WTC11 (cell line): ENCODE measurements at regions not wholly inside any gene's neighbourhood (a gene's known extent, or its start where the extent isn't known, plus 50 kb on each side); places are given as distances from the start of the nearest gene placed in this dataset.

ENCODE experiments used
- ATAC-seq: fragments of 200-7000 bp; cut with Tn5 transposase; 2 replicates; pipeline ENCODE4 v1.10.0; 2021; ENCODE audit warnings: mild to moderate bottlenecking, moderate library complexity
- CTCF ChIA-PET: fragments of 300-600 bp; sonication (Branson Sonifier 250); formaldehyde crosslinking; loops from one replicate; lab custom pipeline; 2021; ENCODE audit warnings: antibody characterized with exemption; lab: Charles Lee
- POLR2A ChIA-PET: fragments of 350-600 bp; sonication (Branson Sonifier 250); formaldehyde crosslinking; loops from one replicate; lab custom pipeline; 2021; ENCODE audit warnings: antibody characterized with exemption; lab: Charles Lee
- DNase-seq: peaks from one replicate; pipeline ENCODE4 v3.0.0; 2021; ENCODE audit warnings: low spot score
- H3K27ac Mint-ChIP-seq: 2 replicates; pipeline ENCODE4 v1.8.0; 2021; ENCODE audit warnings: mixed read lengths
- H3K27me3 Mint-ChIP-seq: 2 replicates; pipeline ENCODE4 v1.8.0; 2021; ENCODE audit warnings: low read depth, mild to moderate bottlenecking, moderate library complexity, mixed read lengths
- H3K36me3 Mint-ChIP-seq: 2 replicates; pipeline ENCODE4 v1.8.0; 2021; ENCODE audit warnings: mixed read lengths
- H3K4me1 Mint-ChIP-seq: 2 replicates; pipeline ENCODE4 v1.8.0; 2022; ENCODE audit warnings: mixed read lengths
- H3K4me3 Mint-ChIP-seq: 2 replicates; pipeline ENCODE4 v1.8.0; 2021; ENCODE audit warnings: mild to moderate bottlenecking, moderate library complexity, mixed read lengths
- H3K9me3 Mint-ChIP-seq: 2 replicates; pipeline ENCODE4 v1.8.0; 2021; ENCODE audit warnings: mixed read lengths
- ATF1 ChIP-seq: sonication (generic); formaldehyde crosslinking; IDR thresholded peaks from 2 replicates; pipeline ENCODE4 v1.8.1; 2023; ENCODE audit warnings: mild to moderate bottlenecking, moderate library complexity, missing genetic modification reagents
- ATF3 ChIP-seq: sonication (generic); formaldehyde crosslinking; conservative IDR thresholded peaks from 2 replicates; pipeline ENCODE4 v1.8.1; 2022; ENCODE audit warnings: mild to moderate bottlenecking, missing genetic modification reagents
- CREM ChIP-seq: sonication (generic); formaldehyde crosslinking; IDR thresholded peaks from 2 replicates; pipeline ENCODE4 v1.8.1; 2022; ENCODE audit warnings: mild to moderate bottlenecking, missing genetic modification reagents, moderate library complexity
- FOXP1 ChIP-seq: sonication (generic); formaldehyde crosslinking; IDR thresholded peaks from 2 replicates; pipeline ENCODE4 v1.8.0; 2022; ENCODE audit warnings: missing genetic modification reagents, mild to moderate bottlenecking, moderate library complexity, borderline replicate concordance
- GABPB1 ChIP-seq: sonication (generic); formaldehyde crosslinking; IDR thresholded peaks from 2 replicates; pipeline ENCODE4 v1.8.1; 2023; ENCODE audit warnings: mild to moderate bottlenecking, missing genetic modification reagents
- JAZF1 ChIP-seq: fragments of 250-450 bp; sonication (Bioruptor Pico); IDR thresholded peaks from 2 replicates; pipeline ENCODE4 v1.9.0; 2021; ENCODE audit warnings: moderate library complexity, mild to moderate bottlenecking, inconsistent platforms
- NFYB ChIP-seq: sonication (generic); formaldehyde crosslinking; conservative IDR thresholded peaks from 2 replicates; pipeline ENCODE4 v1.8.0; 2022; ENCODE audit warnings: low read depth, missing genetic modification reagents
- NR2C2 ChIP-seq: sonication (generic); formaldehyde crosslinking; IDR thresholded peaks from 2 replicates; pipeline ENCODE4 v1.8.0; 2022; ENCODE audit warnings: mild to moderate bottlenecking, missing genetic modification reagents
- PREB ChIP-seq: sonication (generic); formaldehyde crosslinking; IDR thresholded peaks from 2 replicates; pipeline ENCODE4 v1.8.1; 2022; ENCODE audit warnings: mild to moderate bottlenecking, missing genetic modification reagents, moderate library complexity, borderline replicate concordance
- PRRX2 ChIP-seq: fragments of 250-450 bp; sonication (Bioruptor Pico); IDR thresholded peaks from 2 replicates; pipeline ENCODE4 v1.8.0; 2021; ENCODE audit warnings: mild to moderate bottlenecking
- SMAD3 ChIP-seq: sonication (generic); formaldehyde crosslinking; IDR thresholded peaks from 2 replicates; pipeline ENCODE4 v1.8.0; 2022; ENCODE audit warnings: missing genetic modification reagents, mild to moderate bottlenecking, borderline replicate concordance
- SOX15 ChIP-seq: fragments of 250-450 bp; sonication (Bioruptor Pico); IDR thresholded peaks from 2 replicates; pipeline ENCODE4 v1.9.0; 2021; ENCODE audit warnings: mild to moderate bottlenecking
- ZNF232 ChIP-seq: sonication (generic); formaldehyde crosslinking; IDR thresholded peaks from 2 replicates; pipeline ENCODE4 v1.8.0; 2022; ENCODE audit warnings: mild to moderate bottlenecking, missing genetic modification reagents
- ZNF396 ChIP-seq: fragments of 250-450 bp; sonication (Bioruptor Pico); IDR thresholded peaks from 2 replicates; pipeline ENCODE4 v1.8.0; 2021; ENCODE audit warnings: mild to moderate bottlenecking, moderate library complexity, borderline replicate concordance
- TF ChIP-seq, protein P1 (sequence below): sonication (generic); formaldehyde crosslinking; IDR thresholded peaks from 2 replicates; pipeline ENCODE4 v1.8.1; 2022; ENCODE audit warnings: low read depth, mild to moderate bottlenecking, moderate library complexity, missing genetic modification reagents, borderline replicate concordance
- TF ChIP-seq, protein P2 (sequence below): sonication (generic); formaldehyde crosslinking; IDR thresholded peaks from 2 replicates; pipeline ENCODE4 v1.8.1; 2023; ENCODE audit warnings: mild to moderate bottlenecking, missing genetic modification reagents, moderate library complexity
- TF ChIP-seq, protein P3 (sequence below): sonication (generic); formaldehyde crosslinking; IDR thresholded peaks from 2 replicates; pipeline ENCODE4 v1.8.0; 2022; ENCODE audit warnings: mild to moderate bottlenecking, missing genetic modification reagents
- TF ChIP-seq, protein P4 (sequence below): sonication (generic); formaldehyde crosslinking; IDR thresholded peaks from 2 replicates; pipeline ENCODE4 v1.8.0; 2022; ENCODE audit warnings: mild to moderate bottlenecking, missing genetic modification reagents
- TF ChIP-seq, protein P5 (sequence below): fragments of 250-450 bp; sonication (Bioruptor Pico); conservative IDR thresholded peaks from 2 replicates; pipeline ENCODE4 v1.9.0; 2021; ENCODE audit warnings: mild to moderate bottlenecking
- TF ChIP-seq, protein P6 (sequence below): fragments of 250-450 bp; sonication (Bioruptor Pico); IDR thresholded peaks from 2 replicates; pipeline ENCODE4 v2.1.2; 2022; ENCODE audit warnings: mild to moderate bottlenecking, moderate library complexity

DNA sequence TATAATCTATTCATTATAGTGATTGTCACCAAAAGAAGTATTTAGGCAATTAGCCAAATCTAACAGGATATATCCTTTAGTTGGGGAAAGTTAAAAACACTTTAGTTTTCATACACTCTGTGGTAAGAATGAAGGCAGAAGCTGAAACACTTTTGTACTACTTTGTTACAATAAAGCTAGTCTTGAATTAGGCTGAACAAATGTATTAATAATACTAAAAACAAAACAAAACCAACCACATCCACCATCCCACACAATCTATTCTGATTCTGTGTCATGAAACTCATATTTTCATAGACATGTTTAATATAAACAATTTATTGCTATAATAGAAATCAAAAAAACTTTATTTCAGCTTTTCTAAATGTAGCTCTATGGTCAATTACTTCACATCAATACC lies 508.8 kb downstream of the ZEB2 start (continued):
- TF ChIP-seq ATF3 (CRISPR knock-in tag) (no peak), CREM (CRISPR knock-in tag) (no peak), PRRX2 (CRISPR knock-in tag) (no peak), PREB (no peak), GABPB1 (CRISPR knock-in tag) (no peak), ATF1 (CRISPR knock-in tag) (no peak), SMAD3 (CRISPR knock-in tag) (no peak), NR2C2 (CRISPR knock-in tag) (no peak), NFYB (CRISPR knock-in tag) (no peak)
- TF ChIP-seq, protein P1, sequence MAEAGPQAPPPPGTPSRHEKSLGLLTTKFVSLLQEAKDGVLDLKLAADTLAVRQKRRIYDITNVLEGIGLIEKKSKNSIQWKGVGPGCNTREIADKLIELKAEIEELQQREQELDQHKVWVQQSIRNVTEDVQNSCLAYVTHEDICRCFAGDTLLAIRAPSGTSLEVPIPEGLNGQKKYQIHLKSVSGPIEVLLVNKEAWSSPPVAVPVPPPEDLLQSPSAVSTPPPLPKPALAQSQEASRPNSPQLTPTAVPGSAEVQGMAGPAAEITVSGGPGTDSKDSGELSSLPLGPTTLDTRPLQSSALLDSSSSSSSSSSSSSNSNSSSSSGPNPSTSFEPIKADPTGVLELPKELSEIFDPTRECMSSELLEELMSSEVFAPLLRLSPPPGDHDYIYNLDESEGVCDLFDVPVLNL = no peak
- TF ChIP-seq, protein P2, sequence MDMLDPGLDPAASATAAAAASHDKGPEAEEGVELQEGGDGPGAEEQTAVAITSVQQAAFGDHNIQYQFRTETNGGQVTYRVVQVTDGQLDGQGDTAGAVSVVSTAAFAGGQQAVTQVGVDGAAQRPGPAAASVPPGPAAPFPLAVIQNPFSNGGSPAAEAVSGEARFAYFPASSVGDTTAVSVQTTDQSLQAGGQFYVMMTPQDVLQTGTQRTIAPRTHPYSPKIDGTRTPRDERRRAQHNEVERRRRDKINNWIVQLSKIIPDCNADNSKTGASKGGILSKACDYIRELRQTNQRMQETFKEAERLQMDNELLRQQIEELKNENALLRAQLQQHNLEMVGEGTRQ (CRISPR knock-in tag) = no peak
- TF ChIP-seq, protein P3, sequence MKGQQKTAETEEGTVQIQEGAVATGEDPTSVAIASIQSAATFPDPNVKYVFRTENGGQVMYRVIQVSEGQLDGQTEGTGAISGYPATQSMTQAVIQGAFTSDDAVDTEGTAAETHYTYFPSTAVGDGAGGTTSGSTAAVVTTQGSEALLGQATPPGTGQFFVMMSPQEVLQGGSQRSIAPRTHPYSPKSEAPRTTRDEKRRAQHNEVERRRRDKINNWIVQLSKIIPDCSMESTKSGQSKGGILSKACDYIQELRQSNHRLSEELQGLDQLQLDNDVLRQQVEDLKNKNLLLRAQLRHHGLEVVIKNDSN (CRISPR knock-in tag) = no peak

- Mint-ChIP-seq H3K9me3 (no peaks in the 10 kb centered on the region), H3K27ac (no peak overlapping the region), H3K4me1 (0 out of 2 replicates have a peak, but pooled peaks cover 3% of the 10 kb centered on the region), H3K4me3 (no peak overlapping the region), H3K27me3 (no peaks in the 10 kb centered on the region), H3K36me3 (no peaks in the 10 kb centered on the region)
- ChIA-PET CTCF (no interaction called here), POLR2A (interaction anchor here (0.7 kb wide), 1 partner anchor 33 kb away, joined by 6 read pairs; no protein-coding TSS in a partner anchor)
- ATAC-seq (no peak), DNase-seq (no peak)
- TF ChIP-seq FOXP1 (CRISPR knock-in tag) (no peak), ATF1 (CRISPR knock-in tag) (no peak), ZNF232 (CRISPR knock-in tag) (no peak), SMAD3 (CRISPR knock-in tag) (no peak), SOX15 (CRISPR knock-in tag) (no peak), ZNF396 (CRISPR knock-in tag) (no peak), JAZF1 (no peak)
- TF ChIP-seq, protein P4, sequence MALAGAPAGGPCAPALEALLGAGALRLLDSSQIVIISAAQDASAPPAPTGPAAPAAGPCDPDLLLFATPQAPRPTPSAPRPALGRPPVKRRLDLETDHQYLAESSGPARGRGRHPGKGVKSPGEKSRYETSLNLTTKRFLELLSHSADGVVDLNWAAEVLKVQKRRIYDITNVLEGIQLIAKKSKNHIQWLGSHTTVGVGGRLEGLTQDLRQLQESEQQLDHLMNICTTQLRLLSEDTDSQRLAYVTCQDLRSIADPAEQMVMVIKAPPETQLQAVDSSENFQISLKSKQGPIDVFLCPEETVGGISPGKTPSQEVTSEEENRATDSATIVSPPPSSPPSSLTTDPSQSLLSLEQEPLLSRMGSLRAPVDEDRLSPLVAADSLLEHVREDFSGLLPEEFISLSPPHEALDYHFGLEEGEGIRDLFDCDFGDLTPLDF (CRISPR knock-in tag) = no peak
- TF ChIP-seq, protein P5, sequence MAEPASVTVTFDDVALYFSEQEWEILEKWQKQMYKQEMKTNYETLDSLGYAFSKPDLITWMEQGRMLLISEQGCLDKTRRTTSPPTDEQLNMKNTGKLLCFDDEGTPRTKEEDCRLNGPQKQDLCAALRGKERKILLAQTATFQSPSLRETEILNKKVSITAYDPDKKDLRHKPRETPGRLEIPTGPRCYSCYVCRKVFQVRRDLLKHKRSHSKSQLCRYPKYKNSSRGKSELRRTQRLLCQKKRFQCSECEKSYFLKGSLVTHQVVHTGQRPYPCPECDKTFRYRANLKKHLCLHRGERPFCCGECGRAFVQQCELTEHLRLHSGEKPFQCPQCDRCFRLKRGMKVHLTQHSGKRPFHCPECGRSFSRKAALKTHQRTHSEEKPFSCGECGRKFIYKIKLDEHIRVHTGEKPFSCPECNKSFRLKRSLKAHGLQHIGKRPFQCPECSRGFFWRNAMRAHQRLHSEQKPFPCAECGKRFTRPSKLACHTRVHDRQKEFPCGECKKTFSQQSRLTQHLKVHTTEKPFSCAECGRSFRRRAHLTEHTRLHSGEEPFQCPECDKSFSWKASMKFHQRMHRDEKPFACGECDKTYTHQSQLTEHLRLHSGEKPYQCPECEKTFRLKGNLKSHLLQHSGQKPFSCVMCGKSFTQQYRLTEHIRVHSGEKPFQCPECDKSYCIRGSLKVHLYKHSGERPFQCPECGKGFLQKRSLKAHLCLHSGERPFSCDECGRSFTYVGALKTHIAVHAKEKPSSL (CRISPR knock-in tag) = no peak
- TF ChIP-seq, protein P6, sequence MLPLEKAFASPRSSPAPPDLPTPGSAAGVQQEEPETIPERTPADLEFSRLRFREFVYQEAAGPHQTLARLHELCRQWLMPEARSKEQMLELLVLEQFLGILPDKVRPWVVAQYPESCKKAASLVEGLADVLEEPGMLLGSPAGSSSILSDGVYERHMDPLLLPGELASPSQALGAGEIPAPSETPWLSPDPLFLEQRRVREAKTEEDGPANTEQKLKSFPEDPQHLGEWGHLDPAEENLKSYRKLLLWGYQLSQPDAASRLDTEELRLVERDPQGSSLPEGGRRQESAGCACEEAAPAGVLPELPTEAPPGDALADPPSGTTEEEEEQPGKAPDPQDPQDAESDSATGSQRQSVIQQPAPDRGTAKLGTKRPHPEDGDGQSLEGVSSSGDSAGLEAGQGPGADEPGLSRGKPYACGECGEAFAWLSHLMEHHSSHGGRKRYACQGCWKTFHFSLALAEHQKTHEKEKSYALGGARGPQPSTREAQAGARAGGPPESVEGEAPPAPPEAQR (CRISPR knock-in tag) = no peak
Observed at GRCh38 chr2:144010096-144010836, 509.7 kb downstream of the ZEB2 start.
